RPMI7951 (cell line): ENCODE measurements at regions not wholly inside any gene's neighbourhood (a gene's known extent, or its start where the extent isn't known, plus 50 kb on each side); places are given as distances from the start of the nearest gene placed in this dataset.

ENCODE experiments used
- DNase-seq: peaks from one replicate; pipeline ENCODE4 v3.0.0-alpha.2; 2012; ENCODE audit warnings: low read depth

GRCh38 chr1:234721476-234722269 is 111.7 kb upstream of the IRF2BP2 start:
- peak; percentile 74 for DNase-seq

- DNase-seq = no peak
Measured at GRCh38 chr1:234720709-234721441, 110.9 kb upstream of the IRF2BP2 start.

GRCh38 chr1:234719454-234720251 is 109.7 kb upstream of the IRF2BP2 start:
- DNase-seq = no peak

GRCh38 chr1:234718496-234719453 is 108.8 kb upstream of the IRF2BP2 start:
- no peak for DNase-seq

GRCh38 chr1:234716908-234717375 is 107.0 kb upstream of the IRF2BP2 start:
- DNase-seq = peak; percentile 40

- no peak for DNase-seq
Measured at GRCh38 chr1:234715252-234716014, 105.5 kb upstream of the IRF2BP2 start.

GRCh38 chr1:234713859-234714258 is 103.9 kb upstream of the IRF2BP2 start:
- DNase-seq = no peak

GRCh38 chr1:234713440-234713839 is 103.5 kb upstream of the IRF2BP2 start:
- DNase-seq = no peak

- no peak for DNase-seq
Measured at GRCh38 chr1:234712891-234713305, 102.9 kb upstream of the IRF2BP2 start.

- no peak for DNase-seq
Measured at GRCh38 chr1:234710936-234711724, 101.2 kb upstream of the IRF2BP2 start.

GRCh38 chr1:234710381-234710780 is 100.4 kb upstream of the IRF2BP2 start:
- DNase-seq = no peak

- DNase-seq = no peak
Measured at GRCh38 chr1:234709473-234710228, 99.7 kb upstream of the IRF2BP2 start.

- DNase-seq = no peak
Measured at GRCh38 chr1:234708700-234709395, 98.9 kb upstream of the IRF2BP2 start.

GRCh38 chr1:234707641-234708040 is 97.7 kb upstream of the IRF2BP2 start:
- DNase-seq = no peak

GRCh38 chr1:234706931-234707330 is 97.0 kb upstream of the IRF2BP2 start:
- DNase-seq = no peak

- no peak for DNase-seq
Measured at GRCh38 chr1:234706199-234706598, 96.2 kb upstream of the IRF2BP2 start.

- no peak for DNase-seq
Measured at GRCh38 chr1:234705615-234706014, 95.6 kb upstream of the IRF2BP2 start.
